ENCODE measurements at regions not wholly inside any gene's neighbourhood (a gene's known extent, or its start where the extent isn't known, plus 50 kb on each side); places are given as distances from the start of the nearest gene placed in this dataset.
"Not testable (repeated sequence)": the region's sequence is repeated elsewhere in the genome, so short reads cannot be mapped to it uniquely, and the experiment has no call there.

DNA sequence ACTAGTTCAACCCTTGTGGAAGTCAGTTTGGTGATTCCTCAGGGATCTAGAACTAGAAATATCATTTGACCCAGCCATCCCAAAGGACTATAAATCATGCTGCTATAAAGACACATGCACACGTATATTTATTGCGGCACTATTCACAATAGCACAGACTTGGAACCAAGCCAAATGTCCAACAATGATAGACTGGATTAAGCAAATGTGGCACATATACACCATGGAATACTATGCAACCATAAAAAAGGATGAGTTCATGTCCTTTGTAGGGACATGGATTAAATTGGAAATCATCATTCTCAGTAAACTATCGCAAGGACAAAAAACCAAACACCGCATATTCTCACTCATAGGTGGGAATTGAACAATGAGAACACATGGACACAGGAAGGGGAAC is 157.8 kb downstream of the MSN start:
- TF ChIP-seq, protein P1, sequence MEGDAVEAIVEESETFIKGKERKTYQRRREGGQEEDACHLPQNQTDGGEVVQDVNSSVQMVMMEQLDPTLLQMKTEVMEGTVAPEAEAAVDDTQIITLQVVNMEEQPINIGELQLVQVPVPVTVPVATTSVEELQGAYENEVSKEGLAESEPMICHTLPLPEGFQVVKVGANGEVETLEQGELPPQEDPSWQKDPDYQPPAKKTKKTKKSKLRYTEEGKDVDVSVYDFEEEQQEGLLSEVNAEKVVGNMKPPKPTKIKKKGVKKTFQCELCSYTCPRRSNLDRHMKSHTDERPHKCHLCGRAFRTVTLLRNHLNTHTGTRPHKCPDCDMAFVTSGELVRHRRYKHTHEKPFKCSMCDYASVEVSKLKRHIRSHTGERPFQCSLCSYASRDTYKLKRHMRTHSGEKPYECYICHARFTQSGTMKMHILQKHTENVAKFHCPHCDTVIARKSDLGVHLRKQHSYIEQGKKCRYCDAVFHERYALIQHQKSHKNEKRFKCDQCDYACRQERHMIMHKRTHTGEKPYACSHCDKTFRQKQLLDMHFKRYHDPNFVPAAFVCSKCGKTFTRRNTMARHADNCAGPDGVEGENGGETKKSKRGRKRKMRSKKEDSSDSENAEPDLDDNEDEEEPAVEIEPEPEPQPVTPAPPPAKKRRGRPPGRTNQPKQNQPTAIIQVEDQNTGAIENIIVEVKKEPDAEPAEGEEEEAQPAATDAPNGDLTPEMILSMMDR (IDR thresholded peaks at IDR 0.05; ENCODE audit: borderline replicate concordance, extremely low read depth, low read length, poor library complexity, severe bottlenecking) = not testable (repeated sequence)
- TF ChIP-seq EZH2 (IDR thresholded peaks at IDR 0.05; ENCODE audit: borderline replicate concordance, low read depth, low read length, severe bottlenecking) = not testable (repeated sequence)
